ENCODE measurements at regions not wholly inside any gene's neighbourhood (a gene's known extent, or its start where the extent isn't known, plus 50 kb on each side); places are given as distances from the start of the nearest gene placed in this dataset.

DNA sequence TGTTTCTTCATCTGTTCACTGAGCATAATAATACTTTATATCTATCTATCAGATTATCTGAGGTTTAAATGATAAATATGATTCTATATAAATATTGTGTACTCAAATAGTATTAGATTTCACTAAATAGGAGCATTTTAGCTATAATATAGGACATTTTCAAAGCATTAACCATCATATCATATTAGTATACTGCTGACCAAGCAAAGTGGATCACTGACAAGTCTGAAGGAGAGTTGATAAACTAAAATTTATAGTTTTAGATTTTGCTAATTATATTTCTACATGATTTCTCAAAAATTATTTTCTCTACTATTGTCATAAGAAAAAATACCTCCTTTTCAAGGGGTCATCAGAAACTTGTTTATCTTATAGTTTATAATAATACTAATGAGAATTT, 937.8 kb upstream of the LRATD1 start:
- DNase-seq (ENCODE audit: low read depth in 1 of 2, low spot score in 2 of 2) (no peak), FAIRE-seq (no peak)
- H3K27me3 ChIP-seq (replicated peaks in 1 of 4; ENCODE audit: control insufficient read depth in 3 of 4, extremely low read depth in 1 of 4, insufficient read depth in 3 of 4, low read length in 3 of 4): peaks cover 0 to 1% (median 0%) of the 10 kb centered on the region in 4 experiments; a peak in 1 of 7 replicates
- H3K4me3 ChIP-seq (ENCODE audit: extremely low read depth in 1 of 4, insufficient read depth in 2 of 4, low read depth in 3 of 4, low read length in 4 of 4): no peak overlapping the region
- no peaks in the 10 kb centered on the region for H3K23me2 ChIP-seq (ENCODE audit: low read depth, low read length)
- H2BK5ac ChIP-seq (ENCODE audit: low read depth, low read length): no peak overlapping the region
- no peak overlapping the region for H3K4me2 ChIP-seq (ENCODE audit: insufficient read depth in 1 of 2, low read depth in 2 of 2, low read length in 2 of 2)
- no peak overlapping the region for H2BK12ac ChIP-seq (ENCODE audit: low read depth, low read length)
- no peak overlapping the region for H4K8ac ChIP-seq (ENCODE audit: extremely low read depth, insufficient read depth, low read length)
- ChIA-PET CTCF (ENCODE audit: partially characterized antibody) (no interaction called here), POLR2A (ENCODE audit: partially characterized antibody) (no interaction called here)
- no peak overlapping the region for H2BK15ac ChIP-seq (ENCODE audit: low read length)
- no peak overlapping the region for H2BK20ac ChIP-seq (ENCODE audit: low read length)
- no peak overlapping the region for H3K56ac ChIP-seq (replicated peaks; ENCODE audit: insufficient read length, low read depth, low read length)
- H3K36me3 ChIP-seq (ENCODE audit: control insufficient read depth in 2 of 4, insufficient read depth in 4 of 4, low read length in 3 of 4): no peaks in the 10 kb centered on the region
- H3K79me2 ChIP-seq (ENCODE audit: control insufficient read depth in 1 of 2, insufficient read depth in 2 of 2, low read length in 2 of 2): no peaks in the 10 kb centered on the region
- H2AK5ac ChIP-seq (ENCODE audit: low read depth, low read length): no peak overlapping the region
- H3K79me1 ChIP-seq (ENCODE audit: low read depth, low read length): no peaks in the 10 kb centered on the region
- H2AFZ ChIP-seq (ENCODE audit: low read length): no peak overlapping the region
- TF ChIP-seq POLR2AphosphoS5 (IDR thresholded peaks at IDR 0.05; ENCODE audit: low read depth, low read length): no peak
- no peak for TF ChIP-seq TEAD4 (IDR thresholded peaks at IDR 0.05; ENCODE audit: low read depth, low read length)
- TF ChIP-seq RXRA (IDR thresholded peaks at IDR 0.05; ENCODE audit: insufficient read depth, low read depth, low read length): no peak
- no peak for TF ChIP-seq NANOG (IDR thresholded peaks at IDR 0.05; ENCODE audit: insufficient read depth, low read depth, low read length, poor library complexity, severe bottlenecking)
- TF ChIP-seq ASH2L (IDR thresholded peaks at IDR 0.05; ENCODE audit: low read length): no peak
- no peak for TF ChIP-seq CHD2 (IDR thresholded peaks at IDR 0.05; ENCODE audit: low read length)
- TF ChIP-seq, protein P1, sequence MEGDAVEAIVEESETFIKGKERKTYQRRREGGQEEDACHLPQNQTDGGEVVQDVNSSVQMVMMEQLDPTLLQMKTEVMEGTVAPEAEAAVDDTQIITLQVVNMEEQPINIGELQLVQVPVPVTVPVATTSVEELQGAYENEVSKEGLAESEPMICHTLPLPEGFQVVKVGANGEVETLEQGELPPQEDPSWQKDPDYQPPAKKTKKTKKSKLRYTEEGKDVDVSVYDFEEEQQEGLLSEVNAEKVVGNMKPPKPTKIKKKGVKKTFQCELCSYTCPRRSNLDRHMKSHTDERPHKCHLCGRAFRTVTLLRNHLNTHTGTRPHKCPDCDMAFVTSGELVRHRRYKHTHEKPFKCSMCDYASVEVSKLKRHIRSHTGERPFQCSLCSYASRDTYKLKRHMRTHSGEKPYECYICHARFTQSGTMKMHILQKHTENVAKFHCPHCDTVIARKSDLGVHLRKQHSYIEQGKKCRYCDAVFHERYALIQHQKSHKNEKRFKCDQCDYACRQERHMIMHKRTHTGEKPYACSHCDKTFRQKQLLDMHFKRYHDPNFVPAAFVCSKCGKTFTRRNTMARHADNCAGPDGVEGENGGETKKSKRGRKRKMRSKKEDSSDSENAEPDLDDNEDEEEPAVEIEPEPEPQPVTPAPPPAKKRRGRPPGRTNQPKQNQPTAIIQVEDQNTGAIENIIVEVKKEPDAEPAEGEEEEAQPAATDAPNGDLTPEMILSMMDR (IDR thresholded peaks at IDR 0.05; ENCODE audit: control extremely low read depth in 1 of 3, insufficient read depth in 1 of 3, low read depth in 1 of 3, low read length in 3 of 3): no peak
- peaks cover 4 to 6% of the 10 kb centered on the region in 2 experiments; a peak in 3 of 4 replicates for H3K9me3 ChIP-seq (ENCODE audit: insufficient read depth in 2 of 2, low read depth in 1 of 2, low read length in 1 of 2)
- no peak overlapping the region for H4K91ac ChIP-seq (replicated peaks; ENCODE audit: insufficient read length, low read length)
- no peak overlapping the region for H3K27ac ChIP-seq (ENCODE audit: low read depth, low read length)
- no peak overlapping the region for H3K14ac ChIP-seq (ENCODE audit: insufficient read length)
- no peak overlapping the region for H3K18ac ChIP-seq (ENCODE audit: extremely low read depth, low read length)
- H3K4ac ChIP-seq (replicated peaks; ENCODE audit: insufficient read length, low read depth, low read length): no peak overlapping the region
- H3K9ac ChIP-seq (replicated peaks in 1 of 4; ENCODE audit: extremely low read depth in 1 of 4, low read depth in 3 of 4, low read length in 3 of 4): no peak overlapping the region
- H3K4me1 ChIP-seq (replicated peaks in 1 of 4; ENCODE audit: control insufficient read depth in 3 of 4, insufficient read depth in 4 of 4, low read length in 3 of 4): no peaks in the 10 kb centered on the region
- no peak overlapping the region for H3K23ac ChIP-seq (ENCODE audit: insufficient read length)
- H2BK120ac ChIP-seq (replicated peaks; ENCODE audit: low read depth, low read length): no peak overlapping the region
- no peaks in the 10 kb centered on the region for H4K20me1 ChIP-seq (replicated peaks in 1 of 2; ENCODE audit: control insufficient read depth in 1 of 2, insufficient read depth in 2 of 2, low read length in 2 of 2)
- no peak overlapping the region for H4K5ac ChIP-seq (ENCODE audit: insufficient read length, low read depth, low read length)

Data from H1 (cell line).